Esophagus muscularis mucosa (tissue), 4 donors: ENCODE measurements at regions not wholly inside any gene's neighbourhood (a gene's known extent, or its start where the extent isn't known, plus 50 kb on each side); places are given as distances from the start of the nearest gene placed in this dataset.
A peak's percentile ranks its signal among the peaks of the same experiment; 100 is the strongest.

Experiments
- DNase-seq: peaks from one replicate; pipeline ENCODE4 v3.0.0-alpha.2; 2017; ENCODE audit errors: extremely low spot score
- H3K27ac ChIP-seq, 4 donors: fragments of 200-600 bp; sonication (generic); replicated peaks in 1 of 4; 1 replicate in 3 of 4; 2 replicates in 1 of 4; pipeline ENCODE4 v1.5.1; 2016 to 2019; ENCODE audit warnings: mild to moderate bottlenecking in 1 of 4
- H3K27me3 ChIP-seq, 4 donors: fragments of 200-600 bp; sonication (generic); one replicate each; pipeline versions ENCODE4 v1.5.1 to v1.6.0; 2016 to 2019
- H3K36me3 ChIP-seq, 4 donors: fragments of 200-600 bp; sonication (generic); one replicate each; pipeline ENCODE4 v1.5.1; 2016 to 2019
- H3K4me1 ChIP-seq, 4 donors: fragments of 200-600 bp; sonication (generic); one replicate each; pipeline ENCODE4 v1.5.1; 2016 to 2019
- H3K4me3 ChIP-seq, 4 donors: fragments of 200-600 bp; sonication (generic); 1 replicate in 2 of 4; 2 replicates in 2 of 4; pipeline ENCODE4 v1.5.1; 2016 to 2019; ENCODE audit warnings: mild to moderate bottlenecking in 4 of 4, moderate library complexity in 1 of 4
- H3K9me3 ChIP-seq, 4 donors: fragments of 200-600 bp; sonication (generic); 1 replicate in 3 of 4; 2 replicates in 1 of 4; pipeline ENCODE4 v1.5.1; 2016 to 2019
- CTCF ChIP-seq, 3 experiments: fragments of 200-600 bp in 2 of 3; fragments of 450-650 bp in 1 of 3; sonication (generic) in 2 of 3; IDR thresholded peaks; one replicate each; pipeline ENCODE4 v1.5.1; 2017 to 2019; ENCODE audit warnings: antibody characterized with exemption in 3 of 3, mild to moderate bottlenecking in 2 of 3, moderate library complexity in 1 of 3
- EP300 ChIP-seq: sonication (generic); formaldehyde crosslinking; IDR thresholded peaks from one replicate; pipeline ENCODE4 v1.6.1; 2017; ENCODE audit warnings: antibody characterized with exemption
- POLR2A ChIP-seq: fragments of 450-650 bp; IDR thresholded peaks from one replicate; pipeline ENCODE4 v1.6.1; 2017; ENCODE audit warnings: antibody characterized with exemption, moderate library complexity, mild to moderate bottlenecking, low read depth
- POLR2AphosphoS5 ChIP-seq, 2 donors: sonication (generic); formaldehyde crosslinking; IDR thresholded peaks; one replicate each; pipeline ENCODE4 v1.6.1; 2017; ENCODE audit warnings: antibody characterized with exemption in 2 of 2
- WGBS: methylation state at CpG from one replicate; pipeline ENCODE4 v1.1.5; 2018; 5-methylcytosine and 5-hydroxymethylcytosine counted together
- intact Hi-C: fragments of 100-400 bp; cut with DNase I; formaldehyde crosslinking; loops from one replicate; pipeline ENCODE4 v1.15.1; 2023

GRCh38 chr10:42980553-42981357 lies 96.1 kb upstream of the RET start:
- Histone ChIP-seq H3K4me3 (no peak overlapping the region), H3K36me3 (no peaks in the 10 kb centered on the region), H3K9me3 (no peaks in the 10 kb centered on the region), H3K27ac (no peak overlapping the region), H3K4me1 (no peaks in the 10 kb centered on the region), H3K27me3 (peaks cover 0 to 10% (median 0%) of the 10 kb centered on the region in 4 donors)
- 88% methylated on average over 13 of the region's 15 CpGs for WGBS
- no peak for DNase-seq
- TF ChIP-seq CTCF (IDR thresholded peaks at IDR 0.05) = no peak
- no peak for TF ChIP-seq POLR2A
- no peak for TF ChIP-seq POLR2AphosphoS5 (IDR thresholded peaks at IDR 0.05)
- intact Hi-C loops = no loop called here

GRCh38 chr10:42981358-42982236 lies 95.3 kb upstream of the RET start:
- DNase-seq = no peak
- Histone ChIP-seq H3K9me3 (no peaks in the 10 kb centered on the region), H3K27me3 (peaks cover 0 to 2% (median 0%) of the 10 kb centered on the region in 4 donors), H3K27ac (no peak overlapping the region), H3K4me3 (no peak overlapping the region), H3K36me3 (no peaks in the 10 kb centered on the region), H3K4me1 (no peaks in the 10 kb centered on the region)
- no peak for TF ChIP-seq POLR2AphosphoS5 (IDR thresholded peaks at IDR 0.05)
- TF ChIP-seq POLR2A = no peak
- no peak for TF ChIP-seq EP300
- TF ChIP-seq CTCF (IDR thresholded peaks at IDR 0.05) = no peak
- 93% methylated on average over 25 of the region's 26 CpGs for WGBS
- intact Hi-C loops = no loop called here

- no peaks in the 10 kb centered on the region for H3K27me3 ChIP-seq
- no peaks in the 10 kb centered on the region for H3K4me1 ChIP-seq
- TF ChIP-seq POLR2AphosphoS5 (IDR thresholded peaks at IDR 0.05) (no peak), POLR2A (no peak), EP300 (no peak), CTCF (IDR thresholded peaks at IDR 0.05) (no peak)
- H3K36me3 ChIP-seq = no peaks in the 10 kb centered on the region
- intact Hi-C loops = no loop called here
- H3K9me3 ChIP-seq = no peaks in the 10 kb centered on the region
- H3K4me3 ChIP-seq = no peak overlapping the region
- H3K27ac ChIP-seq = no peak overlapping the region
- WGBS = 79% methylated on average over 12 of the region's 12 CpGs
- DNase-seq = peak; percentile 89
These were observed 93.9 kb upstream of the RET start for GRCh38 chr10:42982891-42983506.

GRCh38 chr10:42983591-42983990 lies 93.3 kb upstream of the RET start:
- no peak overlapping the region for H3K4me3 ChIP-seq
- intact Hi-C loops = no loop called here
- H3K36me3 ChIP-seq = no peaks in the 10 kb centered on the region
- WGBS = 87% methylated on average over 6 of the region's 6 CpGs
- H3K27ac ChIP-seq = no peak overlapping the region
- TF ChIP-seq EP300 (no peak), POLR2AphosphoS5 (IDR thresholded peaks at IDR 0.05) (no peak), CTCF (IDR thresholded peaks at IDR 0.05) (no peak), POLR2A (no peak)
- H3K4me1 ChIP-seq = no peaks in the 10 kb centered on the region
- DNase-seq = peak; percentile 66
- no peaks in the 10 kb centered on the region for H3K9me3 ChIP-seq
- H3K27me3 ChIP-seq = no peaks in the 10 kb centered on the region
